Islet of Langerhans (tissue), 1 donor: ENCODE measurements at regions not wholly inside any gene's neighbourhood (a gene's known extent, or its start where the extent isn't known, plus 50 kb on each side); places are given as distances from the start of the nearest gene placed in this dataset.
A peak's percentile ranks its signal among the peaks of the same experiment; 100 is the strongest.
"Not testable (repeated sequence)": the region's sequence is repeated elsewhere in the genome, so short reads cannot be mapped to it uniquely, and the experiment has no call there.

Experiments used
- FAIRE-seq: peaks from one replicate; lab custom pipeline; 2011; peaks lifted over from hg19 to GRCh38; lab: Jason Lieb, UNC

DNA sequence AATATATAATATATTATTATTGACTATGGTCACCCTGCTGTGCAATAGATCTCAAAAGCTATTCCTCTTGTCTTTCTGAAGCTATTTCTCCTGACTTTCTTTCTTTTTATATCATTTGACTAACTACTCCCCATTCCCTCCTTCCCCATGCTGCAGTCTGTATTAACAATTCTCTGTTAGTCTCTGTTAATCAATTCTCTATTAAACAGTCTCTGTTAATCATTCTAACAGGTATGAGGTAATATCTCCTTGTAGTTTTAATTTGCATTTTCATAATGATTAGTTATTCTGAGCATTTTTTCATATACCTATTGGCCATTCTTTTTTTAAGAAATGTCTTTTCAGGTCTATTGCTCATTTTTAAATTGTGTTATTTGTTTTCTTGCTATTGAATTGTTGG, 201.0 kb upstream of the B3GALT2 start:
- FAIRE-seq: no peak

DNA sequence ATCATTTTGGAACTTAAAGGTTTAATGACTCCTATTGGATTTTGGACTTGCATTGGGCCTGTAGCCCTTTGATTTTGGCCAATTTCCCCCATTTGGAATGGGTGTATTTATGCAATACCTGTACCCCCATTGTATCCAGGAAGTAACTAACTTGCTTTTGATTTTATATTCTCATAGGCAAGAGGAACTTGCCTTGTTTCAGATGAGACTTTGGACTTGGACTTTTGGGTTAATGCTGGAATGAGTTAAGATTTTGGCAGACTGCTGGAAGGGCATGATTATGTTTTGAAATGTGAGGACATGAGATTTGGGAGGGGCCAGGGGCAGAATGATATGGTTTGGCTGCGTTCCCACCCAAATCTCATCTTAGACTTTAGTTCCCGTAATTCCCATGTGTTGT, 192.0 kb upstream of the B3GALT2 start:
- not testable (repeated sequence) for FAIRE-seq

DNA sequence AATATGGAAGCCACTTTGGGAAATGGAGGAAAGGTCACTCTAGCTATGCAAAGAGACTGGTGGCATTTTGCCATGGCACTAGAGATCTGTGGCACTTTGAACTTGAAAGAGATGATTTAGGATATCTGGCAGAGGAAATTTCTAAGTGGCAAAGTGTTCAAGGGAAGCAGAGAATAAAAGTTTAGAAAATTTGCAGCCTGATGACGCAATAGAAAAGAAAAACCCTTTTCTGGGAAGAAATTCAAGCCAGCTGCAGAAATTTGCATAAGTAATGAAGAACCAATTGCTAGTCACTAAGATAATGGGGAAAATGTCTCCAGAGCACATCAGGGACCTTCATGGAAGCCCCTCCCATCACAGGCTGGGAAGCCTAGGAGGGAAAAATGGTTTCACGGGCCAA, 191.1 kb upstream of the B3GALT2 start:
- FAIRE-seq: no peak

DNA sequence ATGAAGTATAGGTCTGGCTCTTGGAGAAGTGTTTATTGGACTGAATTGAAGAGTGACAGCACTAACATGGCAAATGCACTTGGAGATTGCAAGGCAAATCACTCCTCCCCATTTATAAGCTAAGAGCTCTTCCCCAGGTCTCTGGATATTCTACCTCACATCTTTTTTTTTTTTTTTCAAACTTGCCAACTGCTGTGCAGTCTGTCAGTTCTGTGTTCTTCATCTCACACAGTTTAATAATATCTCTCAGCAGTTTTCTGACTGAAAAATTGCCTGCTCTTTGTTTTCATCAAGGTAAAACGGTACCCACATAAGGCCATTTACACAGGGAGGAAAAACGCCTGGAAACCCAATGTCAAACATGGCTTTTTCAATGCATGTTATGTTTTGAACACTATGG, 186.1 kb upstream of the B3GALT2 start:
- FAIRE-seq: no peak

DNA sequence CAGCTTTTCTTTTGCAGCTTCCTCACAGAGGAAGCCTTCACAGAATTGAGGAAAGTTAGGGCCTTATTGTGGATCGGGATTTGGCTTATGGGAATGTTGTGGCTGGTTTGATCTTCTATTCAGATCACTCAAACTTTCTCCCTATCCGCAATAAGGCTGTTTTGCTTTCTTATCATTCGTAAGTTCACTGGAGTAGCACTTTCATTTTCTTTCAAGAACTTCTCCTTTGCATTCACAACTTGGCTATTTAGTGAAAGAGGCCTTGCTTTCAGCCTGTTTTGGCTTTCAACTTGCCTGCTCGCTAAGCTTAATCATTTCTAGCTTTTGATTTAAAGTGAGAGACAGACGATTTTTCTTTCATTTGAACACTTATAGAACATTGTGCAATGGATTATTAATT, 181.9 kb upstream of the B3GALT2 start:
- FAIRE-seq: no peak

DNA sequence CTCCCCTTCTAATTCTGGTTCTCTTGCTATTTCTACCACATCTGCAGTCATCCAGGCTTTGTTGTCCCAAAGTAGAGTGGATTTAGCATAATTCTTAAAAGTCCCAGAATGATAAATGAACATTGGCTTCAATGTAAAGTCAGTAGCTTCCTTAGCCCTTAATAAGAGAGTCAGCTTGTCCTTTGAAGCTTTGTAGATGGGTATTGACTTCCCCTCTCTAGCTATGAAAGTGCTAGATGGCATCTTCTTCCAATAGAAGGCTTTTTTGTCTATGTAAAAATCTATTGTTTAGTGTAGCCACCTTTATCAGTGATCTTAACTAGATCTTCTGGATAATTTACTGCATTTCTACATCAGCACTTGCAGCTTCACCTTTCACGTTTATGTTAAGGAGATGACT, 181.4 kb upstream of the B3GALT2 start:
- no peak for FAIRE-seq

DNA sequence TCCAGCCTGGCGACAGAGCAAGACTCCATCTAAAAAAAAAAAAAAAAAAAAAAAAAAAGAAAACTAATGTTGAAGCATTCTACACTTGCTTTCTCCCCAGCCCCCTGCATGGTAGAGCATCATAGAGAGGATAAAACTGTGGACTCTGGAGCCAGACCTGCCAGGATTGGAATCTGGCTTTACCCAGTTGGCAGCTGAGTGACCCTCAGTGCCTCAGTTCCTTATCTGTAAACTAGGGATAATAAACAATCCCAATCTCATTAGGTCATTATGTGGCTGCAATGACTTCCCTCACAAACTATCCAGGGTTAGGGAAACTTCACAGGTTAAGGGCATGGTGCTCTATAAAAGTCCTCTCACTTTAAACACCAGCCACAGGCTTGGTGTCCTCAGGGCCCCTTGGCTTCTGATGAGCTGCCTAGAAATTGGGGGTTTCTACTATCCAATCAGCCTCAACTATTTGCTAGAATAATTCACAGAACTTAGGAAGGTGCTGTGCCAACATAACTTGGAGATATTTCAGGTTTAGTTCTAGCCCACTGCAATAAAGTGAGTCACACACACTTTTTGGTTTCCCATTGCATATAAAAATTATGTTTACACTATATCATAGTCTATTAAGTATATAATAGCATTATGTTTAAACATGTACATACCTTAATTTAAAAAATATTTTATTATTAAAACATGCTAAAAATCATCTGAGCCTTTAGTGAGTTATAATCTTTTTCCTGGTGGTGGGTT, 180.5 kb upstream of the B3GALT2 start:
- no peak for FAIRE-seq

DNA sequence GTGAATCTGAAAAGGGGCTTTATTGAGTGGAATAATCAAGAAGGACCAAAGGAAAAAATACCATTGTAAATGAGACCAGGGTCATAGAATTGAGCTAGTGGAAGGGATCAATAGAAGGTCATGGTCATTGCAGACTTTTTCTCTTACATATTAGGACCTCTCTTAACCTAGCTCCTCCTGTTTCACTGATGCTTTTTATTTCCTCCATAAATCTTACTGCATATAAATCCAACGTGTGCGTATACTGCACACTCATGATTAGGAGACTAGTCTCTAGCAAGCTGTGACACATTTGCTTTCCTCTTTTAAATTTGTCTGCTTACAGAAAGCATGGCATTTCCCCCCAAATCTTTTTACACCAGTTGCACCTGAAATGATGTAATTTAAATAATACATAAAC, 179.6 kb upstream of the B3GALT2 start:
- no peak for FAIRE-seq

DNA sequence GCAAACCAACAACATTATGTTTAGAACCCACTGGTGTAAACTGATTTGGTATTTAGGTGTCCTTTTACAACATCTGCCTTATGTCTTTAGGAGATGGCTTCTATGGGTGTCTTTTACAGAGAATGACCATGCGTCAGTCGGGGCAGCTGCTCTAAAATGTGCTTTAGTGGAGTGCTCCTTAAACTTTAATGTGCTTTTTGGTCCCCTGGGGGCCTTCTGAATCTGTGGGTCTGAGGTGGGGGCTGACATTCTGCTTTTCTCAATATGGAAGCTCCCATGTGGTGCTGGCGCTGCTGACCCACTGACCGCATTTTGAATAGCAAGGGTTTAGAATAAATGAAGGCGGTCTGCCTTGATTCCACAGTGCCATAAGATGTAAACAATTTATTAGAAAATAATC, 173.2 kb upstream of the B3GALT2 start:
- FAIRE-seq: no peak

DNA sequence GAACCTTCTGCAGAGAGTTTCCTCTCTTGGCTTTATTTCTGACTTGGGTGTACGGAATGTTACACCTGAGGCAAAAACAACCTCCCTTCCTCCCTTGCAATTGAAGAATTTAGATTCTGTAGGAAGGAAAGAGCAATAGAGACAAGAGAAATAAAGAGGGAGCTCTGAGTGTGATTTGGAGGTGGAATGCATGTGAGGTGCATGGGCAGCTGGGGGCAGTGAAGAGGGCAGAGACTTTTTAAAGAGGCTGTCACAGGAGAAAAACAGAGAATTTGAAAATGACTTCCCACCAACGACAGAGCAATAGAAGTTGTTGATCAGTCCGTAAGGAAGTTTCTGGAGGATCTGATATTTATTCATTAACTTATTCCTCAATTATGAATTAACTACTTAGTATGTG, 172.0 kb upstream of the B3GALT2 start:
- no peak for FAIRE-seq

DNA sequence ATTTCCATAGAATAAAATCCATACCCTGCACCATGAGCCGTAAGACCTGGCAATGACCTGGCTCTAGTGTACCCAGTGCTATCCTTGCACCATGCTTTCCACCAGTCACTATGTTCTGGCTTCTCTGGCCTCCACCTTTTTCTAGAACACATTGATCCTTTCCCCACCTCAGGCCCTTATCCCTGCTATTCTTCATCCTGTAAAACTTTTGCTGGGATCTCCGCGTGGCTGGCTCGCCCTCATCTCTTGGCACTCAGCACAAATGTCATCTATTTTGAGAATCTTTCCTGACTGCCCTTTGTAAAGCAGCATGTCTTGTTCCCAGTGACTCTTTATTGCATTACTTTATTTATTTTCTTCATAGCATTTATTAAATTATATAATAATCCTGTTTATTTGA, 169.8 kb upstream of the B3GALT2 start:
- no peak for FAIRE-seq

DNA sequence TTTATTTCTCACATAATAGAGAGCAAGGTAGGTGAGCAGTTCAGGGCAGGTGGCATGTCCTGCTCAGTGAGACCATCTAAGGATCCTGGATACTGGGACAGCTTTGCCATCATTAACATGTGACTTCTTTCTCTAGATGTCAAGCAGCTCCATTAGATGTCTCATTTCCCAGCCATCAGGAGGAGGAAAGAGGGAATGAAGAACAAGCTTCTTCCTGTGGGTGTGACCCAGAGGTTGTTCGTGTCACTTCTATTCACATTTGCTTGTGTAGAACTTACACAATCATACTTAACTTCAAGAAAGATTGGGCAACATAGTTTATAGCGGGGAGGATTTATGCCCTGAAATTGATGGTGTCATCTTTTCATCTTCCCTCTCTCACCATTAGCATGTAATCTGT, 169.2 kb upstream of the B3GALT2 start:
- no peak for FAIRE-seq

DNA sequence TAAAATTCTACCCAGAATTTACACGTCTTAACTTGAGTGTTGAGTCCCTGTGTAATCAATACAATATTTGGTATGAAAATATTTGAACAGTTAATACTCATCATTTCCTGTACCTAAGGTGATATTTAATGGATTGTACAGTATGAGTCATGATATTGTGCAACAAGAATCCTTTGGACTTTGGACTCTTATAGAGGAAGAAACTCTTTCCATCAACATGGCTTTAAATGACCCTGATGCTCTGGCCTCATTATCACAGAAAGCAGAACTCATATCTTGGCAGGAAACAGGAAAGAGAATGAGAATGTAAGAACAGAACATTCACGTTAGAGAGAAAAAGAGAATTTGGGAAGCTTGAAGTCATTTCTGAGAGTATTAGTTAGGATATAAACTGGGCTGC, 168.8 kb upstream of the B3GALT2 start:
- peak; percentile 99 for FAIRE-seq

DNA sequence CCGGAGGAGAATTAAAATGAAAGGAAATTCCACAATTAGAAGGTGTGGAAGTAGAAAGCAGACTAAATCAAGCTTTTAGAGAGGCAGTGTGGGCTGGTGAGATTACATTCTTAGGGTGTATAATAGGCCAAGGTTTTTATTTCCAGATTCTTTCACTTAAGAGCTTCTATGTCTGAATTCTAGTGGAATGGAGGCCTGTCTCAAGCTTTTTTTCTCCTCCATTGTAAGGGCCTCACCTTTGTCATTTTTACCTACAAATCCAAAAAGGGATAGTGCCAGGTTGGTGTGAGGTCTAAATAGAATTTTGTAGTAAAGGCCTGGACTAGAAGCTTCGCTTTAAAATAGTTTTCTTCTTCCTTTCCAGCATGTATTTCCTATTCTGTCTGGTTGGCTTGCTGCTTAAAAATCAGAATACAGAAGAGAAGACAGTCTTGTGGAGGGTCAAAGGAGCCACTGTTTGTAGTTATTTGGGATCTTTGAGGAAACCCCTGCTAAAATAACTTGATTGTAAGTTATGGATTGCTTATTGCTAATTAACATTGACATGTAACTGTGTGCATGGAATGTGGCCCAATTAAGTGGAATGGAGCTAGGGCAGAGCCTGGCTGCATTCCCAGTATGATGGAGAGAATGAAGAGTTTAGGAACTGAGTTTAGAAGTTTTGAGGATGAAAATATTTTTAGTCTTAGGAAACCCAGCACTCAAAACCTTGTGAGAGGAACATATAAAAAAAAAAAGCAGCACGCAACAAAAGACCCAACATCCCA, 162.5 kb upstream of the B3GALT2 start:
- no peak for FAIRE-seq

DNA sequence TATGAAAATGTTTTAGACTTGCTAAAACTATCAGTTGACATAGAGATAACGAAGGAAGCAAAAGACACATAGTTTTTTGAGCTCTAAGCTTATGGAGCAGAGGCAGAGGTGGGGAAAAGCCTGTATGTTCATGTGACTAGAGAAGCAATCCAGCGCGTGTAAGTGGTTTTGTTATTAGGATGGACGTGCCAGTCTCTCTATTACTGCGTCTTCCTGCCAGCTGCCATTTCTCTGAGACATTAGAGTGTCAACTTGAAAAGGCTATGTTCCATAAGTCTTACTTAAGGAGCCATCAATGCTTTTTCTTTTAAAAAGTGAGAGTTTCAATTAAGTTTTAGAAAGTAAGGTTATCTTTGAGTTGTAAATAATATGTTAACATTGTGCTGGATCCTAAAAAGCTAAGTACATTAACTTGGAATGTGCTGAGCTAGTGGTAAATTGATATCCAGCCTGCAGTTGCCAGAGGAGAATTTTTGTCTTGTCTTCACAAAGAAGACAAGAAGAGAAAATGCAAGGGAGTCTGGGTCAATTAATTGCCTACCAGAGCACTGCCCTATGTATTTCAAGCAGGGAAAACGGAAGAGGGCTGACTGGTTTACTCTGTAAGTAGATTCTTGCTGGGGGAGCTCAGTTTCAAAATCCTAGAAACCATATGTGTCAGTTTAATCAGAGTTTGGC, 161.8 kb upstream of the B3GALT2 start:
- FAIRE-seq: no peak

DNA sequence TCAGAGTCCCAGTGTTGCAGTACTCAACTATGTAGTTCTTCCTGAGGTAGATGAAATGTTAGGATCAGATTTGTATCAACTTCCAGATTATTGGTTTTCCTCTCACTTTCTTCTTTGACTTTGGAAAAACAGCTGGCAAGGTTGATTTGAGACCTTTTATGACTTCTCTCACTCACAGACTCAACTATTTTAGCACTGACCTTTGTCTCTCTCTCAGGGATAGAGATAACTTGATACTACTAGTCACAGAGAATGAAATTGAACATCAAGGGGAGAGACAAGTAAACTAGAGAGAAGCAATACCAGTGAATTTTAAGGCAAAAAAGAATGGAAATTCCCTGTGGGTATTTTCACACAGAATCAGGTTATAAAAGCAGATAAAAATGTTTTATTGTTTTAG, 159.7 kb upstream of the B3GALT2 start:
- FAIRE-seq: no peak

DNA sequence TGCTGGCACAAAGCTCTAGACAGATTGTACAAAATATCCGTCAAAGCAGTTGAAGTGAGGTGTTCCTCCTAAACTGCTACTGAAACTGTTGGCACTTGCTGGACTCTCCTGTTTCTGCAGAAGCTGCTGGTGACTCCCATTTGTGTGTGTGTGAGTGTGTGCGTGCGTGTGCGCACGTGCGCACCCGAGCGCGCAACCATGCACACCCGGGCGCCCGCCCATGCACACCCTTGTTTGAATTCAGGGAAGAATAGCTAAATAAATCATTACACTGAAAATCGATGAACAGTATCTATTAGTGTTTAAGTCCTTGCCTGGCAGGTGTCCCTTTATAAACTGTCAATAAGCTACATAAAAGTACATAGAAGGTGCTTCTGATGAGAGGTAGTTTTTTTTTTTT, 156.4 kb upstream of the B3GALT2 start:
- no peak for FAIRE-seq

DNA sequence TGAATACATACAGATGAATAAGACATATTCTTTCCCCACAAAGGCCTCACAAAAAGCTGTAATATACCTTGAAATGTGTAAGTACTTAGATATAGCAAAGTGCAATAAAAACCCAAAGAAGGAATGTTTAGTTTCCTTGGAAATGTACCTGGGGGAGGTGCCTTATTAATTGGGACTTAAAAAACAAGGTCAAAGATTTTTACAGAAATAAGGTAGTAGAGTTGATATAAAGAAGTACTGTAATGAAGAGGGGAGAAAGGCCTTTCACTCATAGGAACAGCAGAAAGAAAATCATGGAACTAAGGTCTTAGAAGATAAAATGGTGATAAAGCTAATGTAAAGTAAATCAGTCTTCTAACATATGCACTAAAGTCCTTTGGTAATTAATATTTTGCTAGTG, 153.9 kb upstream of the B3GALT2 start:
- FAIRE-seq: no peak

DNA sequence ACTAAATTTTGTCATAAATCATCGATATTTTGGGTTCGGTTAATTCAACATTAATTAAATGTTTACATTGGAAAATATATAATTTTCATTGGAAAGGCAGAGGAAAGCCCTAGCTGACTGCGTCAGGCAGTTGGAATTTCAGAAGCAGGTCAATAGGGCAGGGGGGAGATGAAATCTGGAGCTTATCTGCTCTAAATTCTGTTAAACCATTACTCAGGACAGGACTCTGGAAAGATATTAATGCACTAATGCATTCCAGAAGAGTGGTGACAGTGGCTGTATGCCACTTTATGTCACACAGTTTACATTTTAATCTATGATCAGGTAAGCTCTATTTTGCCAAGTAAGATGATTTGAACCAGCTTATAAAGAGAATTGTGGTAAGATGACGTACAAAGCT, 153.0 kb upstream of the B3GALT2 start:
- FAIRE-seq: no peak

DNA sequence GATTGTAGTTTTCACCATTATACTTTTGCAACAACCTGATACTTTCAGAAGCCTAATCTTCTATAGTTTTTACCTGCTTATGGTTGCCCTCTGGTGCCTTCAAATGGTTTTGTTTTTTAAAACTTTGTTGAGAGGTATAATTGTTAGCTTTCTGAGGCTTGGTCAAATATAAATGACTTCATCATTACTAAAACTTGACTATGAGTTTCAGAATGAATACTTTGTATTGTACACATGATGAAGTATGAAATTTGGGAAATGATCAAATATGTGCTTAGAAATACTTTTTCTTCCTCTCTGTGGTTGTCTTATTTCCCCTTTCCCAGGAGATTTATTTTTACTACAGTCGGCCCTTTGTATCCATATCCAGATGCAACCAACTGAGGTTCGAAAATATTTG, 151.8 kb upstream of the B3GALT2 start:
- no peak for FAIRE-seq

DNA sequence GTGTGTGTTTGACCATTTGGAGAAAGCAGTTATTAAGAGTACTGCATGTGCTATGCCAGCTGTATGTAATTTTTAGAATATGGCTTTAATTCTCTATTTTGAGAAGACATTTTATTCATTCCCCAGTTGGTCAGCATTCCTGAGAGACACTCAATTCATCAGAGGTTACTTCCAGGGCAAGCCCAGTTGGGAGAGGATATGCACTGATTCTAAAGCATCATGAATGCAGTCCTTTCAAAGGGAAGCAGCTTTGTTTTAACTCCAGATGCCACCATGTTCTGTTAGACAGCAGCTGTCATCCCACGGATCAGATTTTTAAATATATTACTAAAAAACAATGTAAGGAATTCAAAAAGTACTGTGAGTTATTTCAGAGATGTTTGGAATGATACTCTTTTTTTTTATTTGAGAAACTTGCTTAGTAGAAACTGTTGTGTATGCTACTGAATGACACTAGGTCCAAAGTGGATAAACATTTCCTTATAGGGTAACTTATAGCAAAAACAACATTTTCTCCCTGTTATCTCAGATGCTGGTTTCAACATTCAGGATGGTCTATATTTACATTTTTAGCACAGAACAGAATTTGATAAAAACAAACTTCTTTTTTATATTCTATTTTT, 149.5 kb upstream of the B3GALT2 start:
- no peak for FAIRE-seq

DNA sequence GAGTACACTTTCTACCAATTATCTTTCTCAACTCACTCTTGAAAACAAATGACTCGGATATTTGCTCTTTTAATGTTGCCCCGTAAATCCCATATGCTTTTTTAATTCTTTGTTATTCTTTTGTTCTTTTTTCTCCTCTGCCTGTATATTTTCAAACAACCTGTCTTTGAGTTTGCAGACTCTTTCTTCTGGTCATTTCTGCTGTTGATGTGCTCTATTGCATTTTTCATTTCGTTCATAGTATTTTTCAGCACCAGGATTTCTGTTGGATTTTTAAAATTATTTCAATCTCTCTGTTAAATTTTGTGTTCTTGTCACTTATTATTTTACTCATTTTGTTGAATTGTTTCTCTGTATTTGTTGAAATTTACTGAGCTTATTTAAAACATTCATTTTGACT, 146.8 kb upstream of the B3GALT2 start:
- no peak for FAIRE-seq

DNA sequence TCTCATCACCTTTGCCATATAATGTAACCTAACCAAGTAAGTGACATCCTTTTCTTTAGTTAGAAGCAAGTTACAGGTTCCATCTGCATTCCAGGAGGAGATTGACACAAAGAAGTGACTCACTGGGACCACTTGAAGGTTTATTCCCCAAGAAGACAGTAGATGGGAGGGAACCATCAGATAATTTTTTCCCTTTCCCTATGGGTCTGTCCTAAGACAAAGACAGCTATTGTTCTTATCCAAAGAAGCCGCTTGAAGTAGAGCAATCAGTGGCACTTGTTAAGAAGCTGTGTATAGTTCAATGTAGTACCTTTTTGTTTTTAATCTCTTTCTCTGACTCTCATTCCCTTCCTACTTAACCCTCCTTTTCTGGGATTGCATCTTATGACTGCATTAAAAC, 139.9 kb upstream of the B3GALT2 start:
- FAIRE-seq: no peak
